ENCODE measurements at regions not wholly inside any gene's neighbourhood (a gene's known extent, or its start where the extent isn't known, plus 50 kb on each side); places are given as distances from the start of the nearest gene placed in this dataset.
"Not testable (repeated sequence)": the region's sequence is repeated elsewhere in the genome, so short reads cannot be mapped to it uniquely, and the experiment has no call there.

DNA sequence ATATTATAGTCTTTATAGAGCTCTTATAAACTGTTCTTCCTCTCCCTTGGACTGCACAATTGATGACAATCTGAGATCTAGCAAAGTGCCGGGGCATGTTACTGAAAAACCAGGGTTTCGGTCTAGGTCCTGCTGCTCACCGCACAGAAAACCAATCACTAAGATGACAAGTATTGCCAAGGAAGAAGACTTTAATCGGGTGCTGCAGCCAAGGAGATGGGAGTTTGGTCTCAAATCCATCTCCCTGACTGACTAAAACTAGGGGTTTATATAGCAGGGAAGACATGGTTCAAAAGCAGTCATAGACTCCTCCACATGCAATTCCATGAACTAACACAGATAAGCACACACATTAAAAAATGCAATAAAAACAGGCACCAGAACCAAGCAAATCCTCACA lies 390.6 kb downstream of the NFIB start:
- Mint-ChIP-seq H3K27me3 (peaks cover 0 to 4% (median 0%) of the 10 kb centered on the region in 5 donors), H3K27ac (no peak overlapping the region), H3K4me1 (no peaks in the 10 kb centered on the region), H3K36me3 (no peaks in the 10 kb centered on the region), H3K4me3 (no peak overlapping the region), H3K9me3 (peaks cover 0 to 13% (median 3%) of the 10 kb centered on the region in 9 donors)
- ATAC-seq (no peak), DNase-seq (no peak)
- POLR2A ChIA-PET, result no interaction called here

- Mint-ChIP-seq H3K9me3 (peaks cover 0 to 13% (median 3%) of the 10 kb centered on the region in 9 donors), H3K27ac (no peak overlapping the region), H3K4me1 (no peaks in the 10 kb centered on the region), H3K27me3 (no peaks in the 10 kb centered on the region), H3K4me3 (no peak overlapping the region), H3K36me3 (no peaks in the 10 kb centered on the region)
- POLR2A ChIA-PET, result no interaction called here
- DNase-seq (no peak), ATAC-seq (no peak)
Measured at GRCh38 chr9:13920557-13920956, 393.4 kb downstream of the NFIB start.

GRCh38 chr9:13919401-13919800 lies 394.5 kb downstream of the NFIB start:
- Mint-ChIP-seq H3K36me3 (no peaks in the 10 kb centered on the region), H3K27me3 (no peaks in the 10 kb centered on the region), H3K9me3 (peaks cover 0 to 11% (median 3%) of the 10 kb centered on the region in 9 donors), H3K27ac (no peak overlapping the region), H3K4me3 (no peak overlapping the region), H3K4me1 (no peaks in the 10 kb centered on the region)
- DNase-seq, result no peak
- POLR2A ChIA-PET, result no interaction called here
- no peak for ATAC-seq

GRCh38 chr9:13917534-13917933 lies 396.4 kb downstream of the NFIB start:
- Mint-ChIP-seq H3K27ac (no peak overlapping the region), H3K27me3 (peaks cover 0 to 2% (median 0%) of the 10 kb centered on the region in 5 donors), H3K36me3 (no peaks in the 10 kb centered on the region), H3K9me3 (peaks cover 0 to 14% (median 3%) of the 10 kb centered on the region in 9 donors), H3K4me3 (no peak overlapping the region), H3K4me1 (no peaks in the 10 kb centered on the region)
- DNase-seq (no peak), ATAC-seq (no peak)
- POLR2A ChIA-PET, result no interaction called here

DNA sequence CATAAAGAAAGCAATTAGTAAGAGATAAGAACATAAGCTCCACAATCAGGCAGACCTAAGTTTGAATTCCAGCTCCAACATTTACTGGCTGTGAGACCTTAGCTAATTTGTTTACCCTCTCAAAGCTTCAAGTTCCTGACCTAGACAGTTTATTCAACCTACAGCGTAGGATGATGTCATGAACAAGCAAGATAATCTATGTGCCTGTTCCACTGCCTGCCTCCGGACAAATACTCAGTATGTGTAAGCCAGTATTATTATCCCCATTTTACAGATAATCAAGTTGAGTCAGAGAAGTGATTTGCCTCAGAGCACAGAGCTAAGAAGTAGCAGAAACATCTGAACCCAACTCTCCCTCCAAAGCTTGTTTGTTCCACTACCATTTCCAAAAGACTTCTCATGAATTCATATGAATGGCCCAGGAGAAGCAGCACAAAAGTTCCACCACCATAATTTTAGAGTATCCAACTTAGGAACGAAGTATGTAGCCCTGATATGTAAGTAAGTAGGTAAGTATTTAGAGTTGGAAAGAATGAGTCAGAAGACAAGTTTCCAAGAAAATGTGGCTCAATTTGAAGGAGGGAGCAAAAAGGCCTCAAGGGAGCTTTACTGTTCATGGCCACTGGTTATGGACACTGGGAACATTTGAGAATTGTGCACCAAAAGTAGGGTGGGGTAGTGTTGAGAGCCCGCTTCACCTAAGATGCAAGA lies 398.2 kb downstream of the NFIB start:
- H3K27ac Mint-ChIP-seq, result no peak overlapping the region
- H3K4me3 Mint-ChIP-seq, result no peak overlapping the region

DNA sequence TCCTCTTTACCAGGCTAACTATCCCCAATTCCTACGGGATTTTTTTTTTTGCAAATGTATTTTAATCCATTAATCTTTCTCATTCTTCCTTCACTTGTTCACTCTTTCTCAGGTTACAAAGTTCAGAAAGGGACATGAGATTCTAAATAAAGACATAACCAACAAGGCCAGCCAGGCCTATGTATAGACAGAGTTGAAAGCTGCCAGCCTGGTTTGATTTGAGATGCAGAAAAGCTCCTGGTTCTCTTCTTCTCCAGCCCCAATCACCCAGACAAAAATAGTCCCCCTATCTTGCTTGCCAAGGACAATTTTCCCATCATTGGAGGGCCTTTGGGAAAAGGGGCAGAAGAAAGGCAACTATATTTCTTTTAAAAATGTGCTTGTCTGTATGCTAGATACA lies 398.8 kb downstream of the NFIB start:
- H3K27me3 Mint-ChIP-seq, result peaks cover 0 to 2% (median 0%) of the 10 kb centered on the region in 5 donors
- H3K36me3 Mint-ChIP-seq, result no peaks in the 10 kb centered on the region
- ATAC-seq (no peak), DNase-seq (no peak)
- H3K4me3 Mint-ChIP-seq, result no peak overlapping the region
- peaks cover 0 to 15% (median 3%) of the 10 kb centered on the region in 9 donors for H3K9me3 Mint-ChIP-seq
- no peaks in the 10 kb centered on the region for H3K4me1 Mint-ChIP-seq
- POLR2A ChIA-PET, result no interaction called here
- no peak overlapping the region for H3K27ac Mint-ChIP-seq

More for the DNA sequence above, 398.2 kb downstream of the NFIB start:
- ATAC-seq, result no peak
- no peak for DNase-seq
- no peaks in the 10 kb centered on the region for H3K4me1 Mint-ChIP-seq
- POLR2A ChIA-PET, result no interaction called here
- no peaks in the 10 kb centered on the region for H3K36me3 Mint-ChIP-seq
- peaks cover 0 to 2% (median 0%) of the 10 kb centered on the region in 5 donors for H3K27me3 Mint-ChIP-seq
- H3K9me3 Mint-ChIP-seq, result peaks cover 0 to 14% (median 3%) of the 10 kb centered on the region in 9 donors

GRCh38 chr9:13911473-13911872 lies 402.5 kb downstream of the NFIB start:
- no peaks in the 10 kb centered on the region for H3K36me3 Mint-ChIP-seq
- ATAC-seq (no peak), DNase-seq (no peak)
- no peak overlapping the region for H3K27ac Mint-ChIP-seq
- no peak overlapping the region for H3K4me3 Mint-ChIP-seq
- no peaks in the 10 kb centered on the region for H3K4me1 Mint-ChIP-seq
- peaks cover 0 to 2% (median 0%) of the 10 kb centered on the region in 5 donors for H3K27me3 Mint-ChIP-seq
- POLR2A ChIA-PET, result no interaction called here
- peaks cover 3 to 20% (median 10%) of the 10 kb centered on the region in 9 donors for H3K9me3 Mint-ChIP-seq

DNA sequence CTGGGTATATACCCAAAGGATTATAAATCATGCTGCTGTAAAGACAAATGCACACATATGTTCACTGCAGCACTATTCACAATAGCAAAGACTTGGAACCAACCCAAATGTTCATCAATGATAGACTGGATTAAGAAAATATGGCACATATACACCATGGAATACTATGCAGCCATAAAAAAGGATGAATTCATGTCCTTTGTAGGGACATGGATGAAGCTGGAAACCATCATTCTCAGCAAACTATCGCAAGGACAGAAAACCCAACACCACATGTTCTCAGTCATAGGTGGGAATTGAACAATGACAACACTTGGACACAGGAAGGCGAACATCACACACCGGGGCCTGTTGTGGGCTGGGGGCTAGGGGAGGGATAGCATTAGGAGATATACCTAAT lies 406.1 kb downstream of the NFIB start:
- POLR2A ChIA-PET, result not testable (repeated sequence)

GRCh38 chr9:13904746-13905145 lies 409.2 kb downstream of the NFIB start:
- Mint-ChIP-seq H3K27me3 (peaks cover 0 to 4% (median 0%) of the 10 kb centered on the region in 5 donors), H3K4me1 (no peaks in the 10 kb centered on the region), H3K9me3 (peaks cover 0 to 31% (median 12%) of the 10 kb centered on the region in 9 donors), H3K27ac (no peak overlapping the region), H3K36me3 (no peaks in the 10 kb centered on the region), H3K4me3 (no peak overlapping the region)
- DNase-seq, result no peak
- POLR2A ChIA-PET, result no interaction called here
- no peak for ATAC-seq

More for the DNA sequence above, 406.1 kb downstream of the NFIB start:
- not testable (repeated sequence) for H3K27me3 Mint-ChIP-seq, H3K36me3 Mint-ChIP-seq, H3K27ac Mint-ChIP-seq, H3K4me3 Mint-ChIP-seq, ATAC-seq, H3K4me1 Mint-ChIP-seq, DNase-seq
- H3K9me3 Mint-ChIP-seq, result peaks cover 5 to 28% (median 11%) of the 10 kb centered on the region in 9 donors

DNA sequence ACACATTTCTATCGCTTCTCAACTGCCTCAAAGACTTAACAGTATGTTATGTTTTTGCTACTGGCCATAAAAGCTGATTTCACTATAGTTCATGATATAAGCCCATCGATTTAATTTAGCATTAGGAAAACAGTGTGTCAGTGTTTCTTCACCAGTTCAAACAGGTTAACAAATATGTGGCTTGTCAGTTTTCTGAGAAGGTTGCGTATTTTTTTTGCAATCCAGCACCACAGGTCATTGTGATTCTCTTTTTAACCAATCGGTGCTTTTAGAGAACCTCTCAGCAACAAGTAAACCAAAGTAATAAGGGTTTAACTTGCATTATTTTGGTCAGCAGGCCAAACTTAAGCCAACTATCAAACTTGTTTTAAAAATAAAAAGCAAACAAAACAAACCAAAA lies 409.6 kb downstream of the NFIB start:
- Mint-ChIP-seq H3K9me3 (peaks cover 0 to 30% (median 12%) of the 10 kb centered on the region in 9 donors), H3K4me1 (no peaks in the 10 kb centered on the region), H3K36me3 (no peaks in the 10 kb centered on the region), H3K27me3 (peaks cover 0 to 4% (median 0%) of the 10 kb centered on the region in 5 donors), H3K27ac (no peak overlapping the region), H3K4me3 (no peak overlapping the region)
- POLR2A ChIA-PET, result no interaction called here
- DNase-seq (no peak), ATAC-seq (no peak)

DNA sequence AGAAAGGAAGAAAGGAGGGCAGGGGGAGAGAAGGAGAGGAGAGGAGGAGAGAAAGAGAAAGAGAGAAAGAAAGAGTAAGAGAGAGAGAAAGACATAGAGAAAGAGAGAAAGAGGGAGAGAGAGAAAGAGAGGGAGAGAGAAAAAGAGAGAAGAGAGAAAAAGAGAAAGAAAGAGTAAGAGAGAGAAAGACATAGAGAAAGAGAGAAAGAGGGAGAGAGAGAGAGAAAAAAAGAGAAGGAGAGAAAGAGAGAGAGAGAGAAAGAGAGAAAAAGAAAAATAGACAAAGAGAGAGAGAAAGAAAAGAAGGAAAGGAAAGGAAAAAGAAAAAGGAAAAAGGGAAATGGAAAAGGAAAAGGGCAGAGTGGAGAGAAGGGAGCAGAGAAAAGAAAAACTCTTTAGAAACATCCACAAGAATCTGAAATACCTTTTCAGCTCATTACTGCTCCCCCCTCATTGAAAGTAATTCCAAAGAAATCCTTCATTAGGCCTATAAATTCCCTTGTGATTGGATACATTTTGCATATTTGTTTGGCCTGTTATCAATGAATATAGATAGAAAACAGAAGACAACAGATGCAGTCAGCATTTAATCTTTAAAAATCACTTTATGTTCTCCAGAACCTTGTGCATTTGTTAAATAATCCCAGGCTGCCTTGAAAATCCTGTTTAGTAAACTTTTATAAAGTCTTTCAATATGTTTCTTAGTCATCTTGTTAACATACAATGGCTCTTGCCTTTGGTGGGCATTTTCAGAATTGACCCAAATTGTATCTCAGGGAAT lies 411.5 kb downstream of the NFIB start:
- POLR2A ChIA-PET, result no interaction called here
- H3K27ac Mint-ChIP-seq, result no peak overlapping the region
- H3K27me3 Mint-ChIP-seq, result peaks cover 0 to 4% (median 0%) of the 10 kb centered on the region in 5 donors
- no peaks in the 10 kb centered on the region for H3K36me3 Mint-ChIP-seq
- no peak for ATAC-seq
- DNase-seq, result no peak
- H3K4me1 Mint-ChIP-seq, result no peaks in the 10 kb centered on the region
- H3K9me3 Mint-ChIP-seq, result peaks cover 0 to 15% (median 9%) of the 10 kb centered on the region in 9 donors
- H3K4me3 Mint-ChIP-seq, result no peak overlapping the region

- Mint-ChIP-seq H3K4me1 (no peaks in the 10 kb centered on the region), H3K9me3 (peaks cover 0 to 14% (median 6%) of the 10 kb centered on the region in 9 donors), H3K4me3 (no peak overlapping the region), H3K27ac (no peak overlapping the region), H3K36me3 (no peaks in the 10 kb centered on the region), H3K27me3 (peaks cover 0 to 4% (median 0%) of the 10 kb centered on the region in 5 donors)
- ATAC-seq (no peak), DNase-seq (no peak)
- POLR2A ChIA-PET, result no interaction called here
Measured at GRCh38 chr9:13901176-13901575, 412.8 kb downstream of the NFIB start.

- Mint-ChIP-seq H3K27ac (no peak overlapping the region), H3K9me3 (peaks cover 0 to 12% (median 3%) of the 10 kb centered on the region in 9 donors), H3K4me3 (no peak overlapping the region), H3K27me3 (peaks cover 0 to 4% (median 0%) of the 10 kb centered on the region in 5 donors), H3K36me3 (no peaks in the 10 kb centered on the region), H3K4me1 (no peaks in the 10 kb centered on the region)
- DNase-seq (no peak), ATAC-seq (no peak)
- POLR2A ChIA-PET, result no interaction called here
Measured at GRCh38 chr9:13900449-13900848, 413.5 kb downstream of the NFIB start.

Measured in naive thymus-derived CD8-positive, alpha-beta T cell (primary cell).